NCI-H2081 (cell line): ENCODE measurements at regions not wholly inside any gene's neighbourhood (a gene's known extent, or its start where the extent isn't known, plus 50 kb on each side); places are given as distances from the start of the nearest gene placed in this dataset.
"Not testable (repeated sequence)": the region's sequence is repeated elsewhere in the genome, so short reads cannot be mapped to it uniquely, and the experiment has no call there.

ENCODE experiments used
- DNase-seq, 2 experiments: peaks; one replicate each; lab custom pipeline; 2025; lab: John Stamatoyannopoulos, UW

GRCh38 chr2:52698408-52698807 is 1069.2 kb upstream of the CHAC2 start:
- no peak for DNase-seq

DNA sequence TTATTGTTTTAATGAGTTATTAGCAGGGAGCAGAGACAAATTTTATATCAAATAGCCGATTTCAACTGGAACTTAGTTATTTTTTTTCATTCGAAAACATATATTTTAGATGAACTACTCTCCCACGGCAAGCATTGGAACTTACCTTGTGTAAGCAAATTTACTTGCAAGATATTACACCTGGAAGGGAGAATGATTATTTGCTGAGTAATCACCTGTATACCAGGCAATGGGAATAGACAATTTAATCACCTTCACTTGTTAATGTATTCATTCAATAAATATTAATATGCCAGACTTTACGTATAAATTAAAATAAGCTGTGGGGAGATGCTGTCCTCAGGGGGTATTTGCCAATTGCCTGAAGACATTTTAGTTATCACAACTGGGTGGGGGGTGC is 1069.9 kb upstream of the CHAC2 start:
- no peak for DNase-seq

DNA sequence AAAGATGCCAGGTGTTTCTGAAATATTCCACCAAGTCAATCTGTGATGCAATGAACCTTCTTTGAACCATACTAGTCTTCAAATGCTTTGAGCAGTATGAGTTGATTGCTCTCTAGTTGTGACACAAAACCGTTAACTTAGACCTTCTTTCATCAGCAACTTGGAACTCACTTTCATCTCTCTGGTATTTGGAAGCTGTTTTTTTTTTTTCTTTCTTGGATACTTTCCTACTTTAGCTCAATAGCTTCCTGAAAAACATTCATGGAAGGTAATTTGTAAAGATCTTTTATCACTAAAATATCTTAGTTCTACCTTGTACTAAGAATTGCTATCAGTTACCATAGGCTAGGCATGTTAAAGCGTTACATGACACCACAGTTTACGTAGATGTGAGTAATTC is 1071.9 kb upstream of the CHAC2 start:
- DNase-seq = no peak

DNA sequence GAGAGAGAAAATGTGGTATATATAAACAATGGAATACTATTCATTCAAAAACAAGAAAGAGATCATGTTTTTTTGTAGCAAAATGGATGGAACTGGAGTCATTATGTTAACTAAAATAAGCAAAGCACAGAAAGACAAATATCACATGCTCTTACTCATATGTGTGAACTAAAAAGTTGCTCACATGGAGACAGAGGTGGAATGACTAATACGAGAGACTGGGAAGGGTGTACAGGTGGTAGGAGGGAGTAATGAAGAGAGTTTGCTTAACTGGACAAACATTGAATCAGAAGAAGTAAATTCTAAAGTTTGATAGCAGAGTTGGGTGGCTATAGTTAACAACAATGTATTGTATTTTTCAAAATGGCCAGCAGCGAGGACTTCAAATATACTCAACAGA is 1080.7 kb upstream of the CHAC2 start:
- no peak for DNase-seq

GRCh38 chr2:52676056-52676455 is 1091.5 kb upstream of the CHAC2 start:
- DNase-seq = no peak

DNA sequence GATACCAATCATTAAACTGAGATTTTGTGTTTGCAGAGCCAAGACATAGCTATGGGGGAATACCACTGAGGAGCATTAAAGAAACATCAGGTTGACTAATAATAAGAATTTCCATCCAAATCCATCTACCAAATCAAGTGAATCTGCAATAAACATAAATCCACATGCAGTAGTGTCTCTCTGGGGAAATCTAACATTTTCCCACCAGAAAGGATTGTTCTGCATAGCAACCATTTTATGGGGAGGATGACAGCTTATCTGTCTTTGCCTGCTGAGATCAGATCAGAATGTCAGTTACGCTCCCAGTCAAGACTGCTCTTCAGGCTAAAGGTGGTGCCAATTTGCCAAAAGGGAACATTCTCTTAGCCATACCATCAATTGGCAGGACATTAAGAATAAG is 1098.9 kb upstream of the CHAC2 start:
- DNase-seq = no peak

GRCh38 chr2:52659546-52659945 is 1108.1 kb upstream of the CHAC2 start:
- no peak for DNase-seq

- no peak for DNase-seq
Measured at GRCh38 chr2:52658598-52658997, 1109.0 kb upstream of the CHAC2 start.

DNA sequence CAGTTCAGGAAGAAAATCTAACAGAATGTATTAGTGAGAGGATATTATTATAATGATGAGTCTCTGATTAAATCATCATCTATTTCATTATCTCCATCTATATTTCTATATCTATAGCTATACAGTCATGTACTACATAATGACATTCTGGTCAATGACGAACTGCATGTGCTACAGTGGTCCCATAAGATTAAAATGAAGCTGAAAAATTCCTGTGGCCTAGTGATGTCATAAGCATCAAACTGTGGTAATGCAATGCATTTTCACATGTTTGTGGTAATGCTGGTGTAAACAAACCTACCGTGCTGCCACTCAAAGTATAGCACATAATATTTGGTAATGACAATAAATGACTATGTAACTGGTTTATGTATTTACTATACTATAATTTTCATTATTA is 1127.9 kb upstream of the CHAC2 start:
- DNase-seq = no peak

- no peak for DNase-seq
Measured at GRCh38 chr2:52632543-52632942, 1135.1 kb upstream of the CHAC2 start.

- DNase-seq = no peak
Measured at GRCh38 chr2:52629944-52630343, 1137.7 kb upstream of the CHAC2 start.

GRCh38 chr2:52629531-52629930 is 1138.1 kb upstream of the CHAC2 start:
- no peak for DNase-seq

DNA sequence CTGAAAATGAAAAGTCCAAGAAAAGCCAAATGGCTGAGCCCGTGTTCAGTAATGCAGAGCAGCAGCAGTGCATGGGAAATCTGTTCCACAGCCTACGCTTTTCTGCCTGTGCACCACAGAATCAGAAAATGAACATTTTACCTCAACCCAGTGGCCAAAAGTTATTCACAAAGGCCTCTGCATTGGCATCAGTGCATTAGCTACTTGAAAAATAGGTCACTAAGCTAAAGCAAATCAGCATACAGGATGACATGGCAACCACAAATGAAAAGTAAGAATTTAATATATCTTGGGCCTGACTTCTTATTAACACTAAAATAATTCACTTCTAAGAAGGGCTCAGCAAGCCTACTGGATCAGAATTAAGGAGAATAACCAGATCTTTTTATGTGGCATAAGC is 1145.3 kb upstream of the CHAC2 start:
- no peak for DNase-seq

DNA sequence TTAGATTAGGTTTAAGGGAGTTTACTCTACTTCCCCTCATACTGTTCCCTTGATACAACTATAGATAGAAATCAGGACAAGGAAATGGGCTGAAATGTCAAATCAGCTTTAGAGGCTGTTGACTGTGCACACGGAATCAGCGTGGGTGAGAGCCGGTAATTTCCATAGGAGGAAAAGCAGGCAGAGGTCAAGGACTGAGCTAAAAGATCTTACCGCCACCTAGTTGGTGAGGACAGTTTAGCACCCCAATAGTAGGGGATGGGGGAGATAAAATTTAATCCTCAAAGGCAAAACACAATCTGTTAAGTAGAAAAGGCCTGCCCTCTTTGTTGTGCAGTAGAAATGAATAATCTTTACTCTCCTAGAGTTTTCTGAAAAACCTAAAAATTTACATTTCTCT is 1154.5 kb upstream of the CHAC2 start:
- no peak for DNase-seq

DNA sequence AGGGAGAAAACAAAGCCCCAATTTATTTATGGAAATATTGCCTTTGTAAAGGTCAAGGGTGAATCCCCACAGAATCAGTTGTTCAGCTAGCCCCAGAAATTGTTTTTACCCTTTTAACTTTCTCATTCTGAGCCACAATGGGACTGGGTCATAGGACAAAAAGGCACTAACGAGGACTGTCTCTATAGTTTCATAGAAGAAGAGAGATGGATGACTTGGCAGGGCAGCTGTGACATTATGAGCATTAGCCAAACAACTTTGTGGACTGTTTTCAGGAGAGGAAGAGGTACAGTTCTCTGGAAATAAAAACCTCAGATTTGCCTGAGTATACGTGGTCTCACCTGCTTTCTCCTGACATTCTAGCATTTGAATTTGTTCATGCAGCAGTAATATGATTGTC is 1155.8 kb upstream of the CHAC2 start:
- DNase-seq = peak in 1 of 2 experiments; percentile 6

GRCh38 chr2:52608030-52608429 is 1159.6 kb upstream of the CHAC2 start:
- no peak for DNase-seq

GRCh38 chr2:52597346-52597745 is 1170.3 kb upstream of the CHAC2 start:
- no peak for DNase-seq

DNA sequence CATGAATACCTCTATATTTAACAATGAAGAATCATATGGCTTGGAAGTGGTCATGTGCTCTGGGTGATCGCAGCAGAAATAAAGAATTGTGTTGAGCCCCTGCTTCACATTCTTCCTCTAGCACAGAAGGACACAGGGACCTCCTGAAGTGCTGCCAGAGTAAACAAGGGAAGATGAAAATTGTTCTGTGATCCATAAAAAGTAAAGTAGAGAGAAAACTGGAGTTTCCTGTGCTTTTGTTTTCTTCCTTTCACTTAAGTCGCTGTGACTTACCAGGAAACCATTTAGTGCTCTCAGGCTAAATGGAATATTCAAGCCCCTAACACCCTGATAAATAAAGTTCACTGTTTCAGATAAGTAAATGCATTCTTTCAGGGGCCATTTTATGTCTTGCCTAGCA is 1173.6 kb upstream of the CHAC2 start:
- DNase-seq = no peak

DNA sequence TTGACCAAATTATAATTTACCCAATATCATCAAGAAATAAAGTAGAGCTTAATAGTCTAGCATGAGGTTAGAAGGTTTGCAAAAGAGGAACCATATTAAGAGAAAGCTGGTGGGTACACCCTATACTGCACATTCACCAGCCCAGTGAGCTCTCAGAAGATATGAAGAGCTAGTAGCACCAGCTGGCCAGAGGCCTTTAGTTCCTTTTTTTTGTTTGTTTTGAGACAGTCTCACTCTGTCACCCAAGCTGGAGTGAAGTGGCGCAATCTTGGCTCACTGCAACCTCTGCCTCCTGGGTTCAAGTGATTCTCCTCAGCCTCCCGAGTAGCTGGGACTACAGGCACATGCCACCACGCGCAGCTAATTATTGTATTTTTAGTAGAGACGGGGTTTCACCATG is 1183.5 kb upstream of the CHAC2 start:
- DNase-seq = not testable (repeated sequence)

DNA sequence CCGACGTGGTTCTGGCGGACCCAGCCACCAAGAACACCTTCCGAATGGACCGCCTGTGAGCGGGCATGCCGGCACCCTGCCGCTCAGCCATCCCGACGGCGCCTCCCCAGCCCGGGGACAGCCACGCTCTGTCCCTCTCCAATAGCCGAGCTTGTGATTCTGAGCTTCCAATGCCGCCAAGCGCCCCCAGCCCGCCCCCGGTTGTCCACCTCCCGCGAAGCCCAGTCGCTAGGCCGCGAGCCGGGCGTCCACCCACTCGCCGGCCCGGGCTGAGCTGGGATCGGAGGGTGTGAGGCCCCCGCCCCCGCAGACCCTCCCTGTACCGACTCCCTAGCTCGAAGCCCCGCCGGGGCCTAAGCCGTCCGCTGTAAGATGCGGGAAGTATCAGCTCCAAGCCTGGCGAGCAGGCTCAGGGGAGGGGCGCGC is 1195.1 kb upstream of the CHAC2 start:
- no peak for DNase-seq

DNA sequence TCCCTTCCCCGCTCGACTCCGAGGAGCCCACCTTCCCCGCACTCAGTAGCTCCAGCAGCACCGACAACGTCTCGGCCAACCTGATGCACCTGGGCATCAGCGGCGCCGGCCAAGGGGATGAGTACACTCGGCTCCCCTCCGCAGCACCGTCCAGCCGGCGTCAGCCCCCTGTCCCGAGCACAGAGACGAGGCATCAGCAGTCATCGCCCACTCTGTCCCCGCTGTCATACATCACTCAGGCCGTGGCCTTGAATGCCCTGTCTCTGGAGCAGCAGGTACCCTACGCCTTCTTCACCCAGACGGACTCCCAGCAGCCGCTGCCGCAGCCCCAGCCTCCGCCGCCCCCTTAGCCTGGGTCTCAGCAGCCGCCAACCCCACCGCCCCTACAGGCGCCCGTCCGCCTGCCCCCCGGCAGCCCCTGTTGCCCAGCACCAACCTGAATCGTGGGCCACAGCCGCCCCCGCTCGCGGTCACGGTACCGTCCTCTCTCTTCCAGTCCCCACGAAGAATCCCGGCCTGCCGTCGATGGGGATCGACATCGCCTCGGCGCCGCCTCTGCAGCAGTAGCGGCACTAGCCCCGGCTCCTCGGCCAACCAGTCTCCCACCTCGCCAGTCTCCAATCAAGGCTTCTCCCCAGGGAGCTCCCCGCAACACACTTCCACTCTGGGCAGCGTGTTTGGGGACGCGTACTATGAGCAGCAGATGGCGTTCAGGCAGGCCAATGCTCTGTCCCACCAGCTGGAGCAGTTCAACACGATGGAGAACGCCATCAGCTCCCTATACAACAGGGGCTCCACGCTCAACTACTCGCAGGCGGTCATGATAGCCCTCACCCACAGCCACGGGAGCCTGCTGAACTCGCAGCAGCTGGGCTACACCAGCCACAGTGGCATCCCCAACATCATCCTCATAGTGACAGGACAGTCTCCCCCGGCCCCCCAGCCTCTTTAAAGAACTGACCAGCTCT is 1195.9 kb upstream of the CHAC2 start:
- no peak for DNase-seq

DNA sequence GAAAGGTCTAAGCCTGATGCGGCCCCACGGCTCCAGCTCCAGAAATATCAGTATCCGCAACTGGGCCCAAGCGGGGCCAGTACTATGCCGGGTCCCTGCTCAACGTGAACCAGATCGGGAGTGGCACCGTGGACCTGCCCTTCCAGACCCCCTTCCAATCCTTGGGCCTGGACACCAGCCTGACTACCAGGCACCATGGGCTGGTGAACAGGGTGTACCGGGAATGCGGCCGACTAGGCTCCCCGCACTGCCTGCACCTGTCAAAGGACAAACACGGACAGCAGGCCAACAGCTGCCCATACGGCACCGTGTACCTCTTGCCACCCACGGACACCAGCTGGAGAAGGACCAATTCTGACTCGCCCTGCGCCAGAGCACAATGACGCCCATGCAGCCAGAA is 1196.9 kb upstream of the CHAC2 start:
- no peak for DNase-seq

DNA sequence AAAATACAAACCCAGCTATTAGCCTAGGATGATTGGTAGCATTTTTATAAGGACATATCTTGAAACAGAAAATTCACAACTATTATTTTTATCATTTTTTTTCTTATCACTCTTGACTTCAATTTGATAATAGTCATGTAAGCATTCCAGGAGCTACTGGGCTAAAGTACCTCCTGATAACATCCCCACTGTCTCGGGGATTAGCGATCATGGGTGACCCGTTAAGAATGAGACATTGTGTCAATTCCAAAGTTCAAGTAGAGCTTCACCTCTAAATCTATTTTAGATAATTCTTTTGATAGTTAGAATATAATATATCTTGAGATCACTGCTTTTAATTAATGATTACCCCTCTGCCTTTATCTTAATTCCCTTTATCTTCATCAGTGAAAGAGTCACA is 1204.5 kb upstream of the CHAC2 start:
- DNase-seq = no peak

- DNase-seq = no peak
Measured at GRCh38 chr2:52558265-52558664, 1209.3 kb upstream of the CHAC2 start.
